Suprapubic skin (tissue), 4 donors: ENCODE measurements at regions not wholly inside any gene's neighbourhood (a gene's known extent, or its start where the extent isn't known, plus 50 kb on each side); places are given as distances from the start of the nearest gene placed in this dataset.

Experiments
- EP300 ChIP-seq: sonication (generic); formaldehyde crosslinking; IDR thresholded peaks from one replicate; pipeline ENCODE4 v1.6.1; 2017; ENCODE audit warnings: antibody characterized with exemption
- POLR2A ChIP-seq, 2 donors: fragments of 450-650 bp; IDR thresholded peaks; one replicate each; pipeline ENCODE4 v1.6.1; 2017; ENCODE audit warnings: antibody characterized with exemption in 2 of 2, mild to moderate bottlenecking in 2 of 2, moderate library complexity in 2 of 2
- POLR2AphosphoS5 ChIP-seq, 3 donors: sonication (generic); formaldehyde crosslinking; IDR thresholded peaks; one replicate each; pipeline ENCODE4 v1.6.1; 2017; ENCODE audit warnings: antibody characterized with exemption in 3 of 3
- TF ChIP-seq, protein P1 (sequence below), 2 donors: fragments of 200-600 bp in 1 of 2; fragments of 450-650 bp in 1 of 2; sonication (generic) in 1 of 2; IDR thresholded peaks; one replicate each; pipeline ENCODE4 v1.5.1; 2016 to 2019; ENCODE audit warnings: antibody characterized with exemption in 2 of 2, mild to moderate bottlenecking in 1 of 2, moderate library complexity in 1 of 2

DNA sequence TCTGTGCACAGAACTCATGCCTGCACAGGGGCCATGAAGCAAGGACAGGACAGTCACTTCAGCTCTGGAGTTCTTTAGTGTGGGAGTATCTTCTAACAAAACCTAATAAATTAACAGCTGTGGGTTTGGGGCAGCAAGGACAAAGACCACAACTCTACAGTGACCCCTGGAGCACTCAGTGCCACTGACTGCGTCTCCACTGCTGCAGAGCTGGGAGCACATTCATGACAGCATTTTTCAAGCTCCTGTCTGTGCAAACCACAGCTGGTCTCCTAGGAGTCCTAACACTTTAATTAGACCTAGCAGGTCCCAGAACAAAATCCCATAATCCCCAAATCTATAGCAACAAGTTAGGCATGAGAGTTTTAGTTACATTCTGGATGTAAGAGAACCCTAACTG, 76.5 kb downstream of the RTL9 start:
- TF ChIP-seq, protein P1, sequence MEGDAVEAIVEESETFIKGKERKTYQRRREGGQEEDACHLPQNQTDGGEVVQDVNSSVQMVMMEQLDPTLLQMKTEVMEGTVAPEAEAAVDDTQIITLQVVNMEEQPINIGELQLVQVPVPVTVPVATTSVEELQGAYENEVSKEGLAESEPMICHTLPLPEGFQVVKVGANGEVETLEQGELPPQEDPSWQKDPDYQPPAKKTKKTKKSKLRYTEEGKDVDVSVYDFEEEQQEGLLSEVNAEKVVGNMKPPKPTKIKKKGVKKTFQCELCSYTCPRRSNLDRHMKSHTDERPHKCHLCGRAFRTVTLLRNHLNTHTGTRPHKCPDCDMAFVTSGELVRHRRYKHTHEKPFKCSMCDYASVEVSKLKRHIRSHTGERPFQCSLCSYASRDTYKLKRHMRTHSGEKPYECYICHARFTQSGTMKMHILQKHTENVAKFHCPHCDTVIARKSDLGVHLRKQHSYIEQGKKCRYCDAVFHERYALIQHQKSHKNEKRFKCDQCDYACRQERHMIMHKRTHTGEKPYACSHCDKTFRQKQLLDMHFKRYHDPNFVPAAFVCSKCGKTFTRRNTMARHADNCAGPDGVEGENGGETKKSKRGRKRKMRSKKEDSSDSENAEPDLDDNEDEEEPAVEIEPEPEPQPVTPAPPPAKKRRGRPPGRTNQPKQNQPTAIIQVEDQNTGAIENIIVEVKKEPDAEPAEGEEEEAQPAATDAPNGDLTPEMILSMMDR (IDR thresholded peaks at IDR 0.05) = no peak
- TF ChIP-seq POLR2A (IDR thresholded peaks at IDR 0.05) (no peak), EP300 (no peak), POLR2AphosphoS5 (IDR thresholded peaks at IDR 0.05) (no peak)
